ENCODE measurements at regions not wholly inside any gene's neighbourhood (a gene's known extent, or its start where the extent isn't known, plus 50 kb on each side); places are given as distances from the start of the nearest gene placed in this dataset.

DNA sequence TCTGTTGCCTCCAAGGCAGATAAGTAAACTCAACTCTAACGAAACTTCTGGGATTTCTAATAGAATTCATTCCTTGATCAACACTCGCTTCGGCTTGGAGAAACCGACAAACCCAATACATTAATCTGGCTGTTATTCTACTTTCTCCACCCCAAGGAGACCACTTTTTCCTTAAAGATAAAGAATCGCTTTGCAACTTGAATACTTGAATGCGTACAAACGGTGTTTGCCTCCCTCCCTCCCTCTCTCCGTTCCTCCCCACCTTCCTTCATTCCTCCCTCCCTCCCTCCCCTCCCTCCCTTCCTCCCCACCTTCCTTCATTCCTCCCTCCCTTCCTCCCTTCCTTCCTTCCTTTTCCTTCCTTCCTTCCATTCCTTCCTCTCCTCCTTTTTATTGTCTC lies 432.6 kb downstream of the HAPSTR1 start:
- TF ChIP-seq, protein P1, sequence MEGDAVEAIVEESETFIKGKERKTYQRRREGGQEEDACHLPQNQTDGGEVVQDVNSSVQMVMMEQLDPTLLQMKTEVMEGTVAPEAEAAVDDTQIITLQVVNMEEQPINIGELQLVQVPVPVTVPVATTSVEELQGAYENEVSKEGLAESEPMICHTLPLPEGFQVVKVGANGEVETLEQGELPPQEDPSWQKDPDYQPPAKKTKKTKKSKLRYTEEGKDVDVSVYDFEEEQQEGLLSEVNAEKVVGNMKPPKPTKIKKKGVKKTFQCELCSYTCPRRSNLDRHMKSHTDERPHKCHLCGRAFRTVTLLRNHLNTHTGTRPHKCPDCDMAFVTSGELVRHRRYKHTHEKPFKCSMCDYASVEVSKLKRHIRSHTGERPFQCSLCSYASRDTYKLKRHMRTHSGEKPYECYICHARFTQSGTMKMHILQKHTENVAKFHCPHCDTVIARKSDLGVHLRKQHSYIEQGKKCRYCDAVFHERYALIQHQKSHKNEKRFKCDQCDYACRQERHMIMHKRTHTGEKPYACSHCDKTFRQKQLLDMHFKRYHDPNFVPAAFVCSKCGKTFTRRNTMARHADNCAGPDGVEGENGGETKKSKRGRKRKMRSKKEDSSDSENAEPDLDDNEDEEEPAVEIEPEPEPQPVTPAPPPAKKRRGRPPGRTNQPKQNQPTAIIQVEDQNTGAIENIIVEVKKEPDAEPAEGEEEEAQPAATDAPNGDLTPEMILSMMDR (IDR thresholded peaks at IDR 0.05): no peak
- TF ChIP-seq POLR2AphosphoS5 (IDR thresholded peaks at IDR 0.05; ENCODE audit: low read depth, low read length): no peak
